ENCODE measurements at regions not wholly inside any gene's neighbourhood (a gene's known extent, or its start where the extent isn't known, plus 50 kb on each side); places are given as distances from the start of the nearest gene placed in this dataset.

GRCh38 chr18:75612456-75612855 is 185.0 kb upstream of the SMIM21 start:
- no peak for TF ChIP-seq EZH2 (IDR thresholded peaks at IDR 0.05; ENCODE audit: low read depth)
- TF ChIP-seq, protein P1, sequence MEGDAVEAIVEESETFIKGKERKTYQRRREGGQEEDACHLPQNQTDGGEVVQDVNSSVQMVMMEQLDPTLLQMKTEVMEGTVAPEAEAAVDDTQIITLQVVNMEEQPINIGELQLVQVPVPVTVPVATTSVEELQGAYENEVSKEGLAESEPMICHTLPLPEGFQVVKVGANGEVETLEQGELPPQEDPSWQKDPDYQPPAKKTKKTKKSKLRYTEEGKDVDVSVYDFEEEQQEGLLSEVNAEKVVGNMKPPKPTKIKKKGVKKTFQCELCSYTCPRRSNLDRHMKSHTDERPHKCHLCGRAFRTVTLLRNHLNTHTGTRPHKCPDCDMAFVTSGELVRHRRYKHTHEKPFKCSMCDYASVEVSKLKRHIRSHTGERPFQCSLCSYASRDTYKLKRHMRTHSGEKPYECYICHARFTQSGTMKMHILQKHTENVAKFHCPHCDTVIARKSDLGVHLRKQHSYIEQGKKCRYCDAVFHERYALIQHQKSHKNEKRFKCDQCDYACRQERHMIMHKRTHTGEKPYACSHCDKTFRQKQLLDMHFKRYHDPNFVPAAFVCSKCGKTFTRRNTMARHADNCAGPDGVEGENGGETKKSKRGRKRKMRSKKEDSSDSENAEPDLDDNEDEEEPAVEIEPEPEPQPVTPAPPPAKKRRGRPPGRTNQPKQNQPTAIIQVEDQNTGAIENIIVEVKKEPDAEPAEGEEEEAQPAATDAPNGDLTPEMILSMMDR (conservative IDR thresholded peaks at IDR 0.05), result no peak
- Histone ChIP-seq H3K27me3 (ENCODE audit: insufficient read depth, low read depth) (peaks cover 21% of the 10 kb centered on the region), H3F3A (ENCODE audit: insufficient read depth, low read depth) (no peaks in the 10 kb centered on the region), H3K9me2 (ENCODE audit: insufficient read depth) (no peaks in the 10 kb centered on the region), H2AFZ (no peak overlapping the region), H3K9me3 (ENCODE audit: insufficient read depth, low read depth) (no peaks in the 10 kb centered on the region), H3K4me3 (no peak overlapping the region), H3K4me1 (replicated peaks; ENCODE audit: insufficient read depth) (no peaks in the 10 kb centered on the region), H3K4me2 (no peak overlapping the region), H4K20me1 (ENCODE audit: insufficient read depth) (no peaks in the 10 kb centered on the region), H3K79me2 (ENCODE audit: low read depth) (no peaks in the 10 kb centered on the region), H3K36me3 (ENCODE audit: low read depth) (no peaks in the 10 kb centered on the region), H3K27ac (no peak overlapping the region)
- DNase-seq, result no peak
- intact Hi-C loops (cut with micrococcal nuclease; ENCODE audit: unreplicated experiment), result no loop called here
- ChIA-PET POLR2A (ENCODE audit: unreplicated experiment) (no interaction called here), CTCF (no interaction called here)
- no TSS peak for BruUV-seq (replicated peaks)

- intact Hi-C loops (cut with micrococcal nuclease; ENCODE audit: unreplicated experiment), result no loop called here
- TF ChIP-seq, protein P1 (conservative IDR thresholded peaks at IDR 0.05), result no peak
- TF ChIP-seq EZH2 (IDR thresholded peaks at IDR 0.05; ENCODE audit: low read depth), result no peak
- DNase-seq, result no peak
- Histone ChIP-seq H3K36me3 (ENCODE audit: low read depth) (no peaks in the 10 kb centered on the region), H3K9me3 (ENCODE audit: insufficient read depth, low read depth) (no peaks in the 10 kb centered on the region), H3K9me2 (ENCODE audit: insufficient read depth) (no peaks in the 10 kb centered on the region), H3K4me1 (replicated peaks; ENCODE audit: insufficient read depth) (no peaks in the 10 kb centered on the region), H3F3A (ENCODE audit: insufficient read depth, low read depth) (no peaks in the 10 kb centered on the region), H3K79me2 (ENCODE audit: low read depth) (no peaks in the 10 kb centered on the region), H3K4me2 (no peak overlapping the region), H3K27ac (no peak overlapping the region), H2AFZ (no peak overlapping the region), H4K20me1 (ENCODE audit: insufficient read depth) (no peaks in the 10 kb centered on the region), H3K27me3 (ENCODE audit: insufficient read depth, low read depth) (peaks cover 20% of the 10 kb centered on the region), H3K4me3 (no peak overlapping the region)
- POLR2A ChIA-PET (ENCODE audit: unreplicated experiment), result no interaction called here
- BruUV-seq (replicated peaks), result no TSS peak
- CTCF ChIA-PET, result no interaction called here
These were observed 180.2 kb upstream of the SMIM21 start for GRCh38 chr18:75607701-75608100.

DNA sequence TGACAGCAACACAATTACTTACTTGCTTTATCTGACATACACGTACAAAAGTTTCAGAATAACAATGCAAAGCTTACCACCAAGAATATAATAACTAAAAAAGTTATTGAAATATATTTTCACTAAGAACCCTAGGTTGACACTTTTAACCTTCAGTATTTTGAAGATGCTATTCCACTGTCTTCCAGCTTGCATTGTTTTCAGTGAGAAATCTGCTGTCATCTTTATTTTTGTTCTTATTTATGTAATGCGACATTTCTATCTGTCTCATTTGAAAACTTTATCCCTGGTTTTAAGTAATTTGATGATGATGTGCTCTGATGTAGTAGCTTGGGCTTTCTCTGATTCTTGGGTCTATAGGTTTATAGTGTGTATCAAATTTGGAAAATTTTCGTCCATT is 165.0 kb upstream of the SMIM21 start:
- no peaks in the 10 kb centered on the region for H3K36me3 ChIP-seq (ENCODE audit: low read depth)
- H3K4me3 ChIP-seq, result no peak overlapping the region
- TF ChIP-seq EZH2 (IDR thresholded peaks at IDR 0.05; ENCODE audit: low read depth), result no peak
- TF ChIP-seq, protein P1 (conservative IDR thresholded peaks at IDR 0.05), result no peak
- BruUV-seq (replicated peaks), result no TSS peak
- H3K9me2 ChIP-seq (ENCODE audit: insufficient read depth), result no peaks in the 10 kb centered on the region
- H3F3A ChIP-seq (ENCODE audit: insufficient read depth, low read depth), result no peaks in the 10 kb centered on the region
- no peak for DNase-seq
- no peak overlapping the region for H3K27ac ChIP-seq
- no peaks in the 10 kb centered on the region for H3K4me1 ChIP-seq (replicated peaks; ENCODE audit: insufficient read depth)
- H4K20me1 ChIP-seq (ENCODE audit: insufficient read depth), result 0 out of 2 replicates have a peak, but pooled peaks cover 3% of the 10 kb centered on the region
- ChIA-PET POLR2A (ENCODE audit: unreplicated experiment) (interaction anchor here (0.7 kb wide), 1 partner anchor 473 kb away, joined by 9 read pairs; no protein-coding TSS in a partner anchor), CTCF (no interaction called here)
- intact Hi-C loops (cut with micrococcal nuclease; ENCODE audit: unreplicated experiment), result no loop called here
- no peak overlapping the region for H2AFZ ChIP-seq
- peaks cover 6% of the 10 kb centered on the region for H3K9me3 ChIP-seq (ENCODE audit: insufficient read depth, low read depth)
- H3K27me3 ChIP-seq (ENCODE audit: insufficient read depth, low read depth), result peaks cover 4% of the 10 kb centered on the region; the same call in 1 of the 2 replicates
- no peaks in the 10 kb centered on the region for H3K79me2 ChIP-seq (ENCODE audit: low read depth)
- no peak overlapping the region for H3K4me2 ChIP-seq
